ENCODE measurements at regions not wholly inside any gene's neighbourhood (a gene's known extent, or its start where the extent isn't known, plus 50 kb on each side); places are given as distances from the start of the nearest gene placed in this dataset.

- TF ChIP-seq, protein P1, sequence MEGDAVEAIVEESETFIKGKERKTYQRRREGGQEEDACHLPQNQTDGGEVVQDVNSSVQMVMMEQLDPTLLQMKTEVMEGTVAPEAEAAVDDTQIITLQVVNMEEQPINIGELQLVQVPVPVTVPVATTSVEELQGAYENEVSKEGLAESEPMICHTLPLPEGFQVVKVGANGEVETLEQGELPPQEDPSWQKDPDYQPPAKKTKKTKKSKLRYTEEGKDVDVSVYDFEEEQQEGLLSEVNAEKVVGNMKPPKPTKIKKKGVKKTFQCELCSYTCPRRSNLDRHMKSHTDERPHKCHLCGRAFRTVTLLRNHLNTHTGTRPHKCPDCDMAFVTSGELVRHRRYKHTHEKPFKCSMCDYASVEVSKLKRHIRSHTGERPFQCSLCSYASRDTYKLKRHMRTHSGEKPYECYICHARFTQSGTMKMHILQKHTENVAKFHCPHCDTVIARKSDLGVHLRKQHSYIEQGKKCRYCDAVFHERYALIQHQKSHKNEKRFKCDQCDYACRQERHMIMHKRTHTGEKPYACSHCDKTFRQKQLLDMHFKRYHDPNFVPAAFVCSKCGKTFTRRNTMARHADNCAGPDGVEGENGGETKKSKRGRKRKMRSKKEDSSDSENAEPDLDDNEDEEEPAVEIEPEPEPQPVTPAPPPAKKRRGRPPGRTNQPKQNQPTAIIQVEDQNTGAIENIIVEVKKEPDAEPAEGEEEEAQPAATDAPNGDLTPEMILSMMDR (IDR thresholded peaks at IDR 0.05) = no peak
- TF ChIP-seq POLR2A (IDR thresholded peaks at IDR 0.05) = no peak
These were observed 55.9 kb upstream of the MEF2A start for GRCh38 chr15:99509686-99510461.

Measured in uterus (tissue), 2 donors.